Trophoblast cell (in vitro differentiated cells and primary cell): ENCODE measurements at regions not wholly inside any gene's neighbourhood (a gene's known extent, or its start where the extent isn't known, plus 50 kb on each side); places are given as distances from the start of the nearest gene placed in this dataset.

ENCODE experiments used
- DNase-seq, 2 donors: peaks; one replicate each; pipeline ENCODE4 v3.0.0-alpha.2; 2016
- H2AFZ ChIP-seq: 2 replicates; pipeline ENCODE4 v1.6.1; 2013; ENCODE audit warnings: low read length, moderate library complexity, mild to moderate bottlenecking; ENCODE audit not compliant: insufficient read depth, poor library complexity
- H2AK5ac ChIP-seq: 2 replicates; pipeline ENCODE4 v1.6.1; 2013; ENCODE audit warnings: mild to moderate bottlenecking, low read length
- H2BK120ac ChIP-seq: 2 replicates; pipeline ENCODE4 v1.6.1; 2013; ENCODE audit warnings: low read length, mild to moderate bottlenecking, moderate library complexity; ENCODE audit not compliant: insufficient read depth, poor library complexity
- H2BK12ac ChIP-seq: 2 replicates; pipeline ENCODE4 v1.6.1; 2013; ENCODE audit warnings: mild to moderate bottlenecking, low read length, moderate library complexity
- H2BK5ac ChIP-seq: 2 replicates; pipeline ENCODE4 v1.6.1; 2013; ENCODE audit warnings: low read length, low read depth, moderate library complexity, mild to moderate bottlenecking; ENCODE audit not compliant: poor library complexity
- H3K14ac ChIP-seq: 2 replicates; pipeline ENCODE4 v1.6.1; 2013; ENCODE audit warnings: mild to moderate bottlenecking, low read length
- H3K18ac ChIP-seq: 2 replicates; pipeline ENCODE4 v1.6.1; 2013; ENCODE audit warnings: mild to moderate bottlenecking, low read length
- H3K23ac ChIP-seq: 2 replicates; pipeline ENCODE4 v1.6.1; 2013; ENCODE audit warnings: low read length
- H3K27ac ChIP-seq: 2 replicates; pipeline ENCODE4 v1.5.1; 2013; ENCODE audit warnings: low read depth, mild to moderate bottlenecking, inconsistent platforms, low read length, moderate library complexity
- H3K27me3 ChIP-seq: 2 replicates; pipeline ENCODE4 v1.6.1; 2013; ENCODE audit warnings: inconsistent platforms, mild to moderate bottlenecking, low read length, moderate library complexity; ENCODE audit not compliant: insufficient read depth
- H3K36me3 ChIP-seq, 2 experiments: 1 replicate in 1 of 2; 2 replicates in 1 of 2; pipeline ENCODE4 v1.6.1; 2013; ENCODE audit warnings: low read length in 2 of 2, mild to moderate bottlenecking in 2 of 2, moderate library complexity in 1 of 2; ENCODE audit not compliant: insufficient read depth in 2 of 2, control insufficient read depth in 1 of 2
- H3K4ac ChIP-seq: 2 replicates; pipeline ENCODE4 v1.6.1; 2013; ENCODE audit warnings: low read depth, mild to moderate bottlenecking, low read length, moderate library complexity
- H3K4me1 ChIP-seq, 2 experiments: 1 replicate in 1 of 2; 2 replicates in 1 of 2; pipeline ENCODE4 v1.6.1; 2013; ENCODE audit warnings: low read length in 2 of 2, mild to moderate bottlenecking in 2 of 2, moderate library complexity in 1 of 2; ENCODE audit not compliant: insufficient read depth in 2 of 2, control insufficient read depth in 1 of 2
- H3K4me2 ChIP-seq: 2 replicates; pipeline ENCODE4 v1.6.1; 2013; ENCODE audit warnings: inconsistent platforms, mild to moderate bottlenecking, low read length, moderate library complexity
- H3K4me3 ChIP-seq: 2 replicates; pipeline ENCODE4 v1.5.1; 2013; ENCODE audit warnings: mild to moderate bottlenecking, low read depth, low read length, inconsistent platforms
- H3K79me1 ChIP-seq: one replicate; pipeline ENCODE4 v1.6.1; 2013; ENCODE audit warnings: low read length
- H3K79me2 ChIP-seq: 2 replicates; pipeline ENCODE4 v1.6.1; 2013; ENCODE audit warnings: low read length, mild to moderate bottlenecking; ENCODE audit not compliant: control insufficient read depth, insufficient read depth, poor library complexity
- H3K9ac ChIP-seq: 2 replicates; pipeline ENCODE4 v1.6.1; 2013; ENCODE audit warnings: mild to moderate bottlenecking, low read length
- H3K9me3 ChIP-seq: 2 replicates; pipeline ENCODE4 v1.6.1; 2013; ENCODE audit warnings: low read depth, mild to moderate bottlenecking, control low read depth, inconsistent platforms, low read length; ENCODE audit not compliant: insufficient read depth
- H4K12ac ChIP-seq: 2 replicates; pipeline ENCODE4 v1.6.1; 2013; ENCODE audit warnings: low read depth, mild to moderate bottlenecking, low read length, moderate library complexity
- H4K8ac ChIP-seq: 2 replicates; pipeline ENCODE4 v1.6.1; 2013; ENCODE audit warnings: low read depth, mild to moderate bottlenecking, low read length, moderate library complexity
- H4K91ac ChIP-seq: one replicate; pipeline ENCODE4 v1.6.1; 2013; ENCODE audit warnings: low read depth, mild to moderate bottlenecking, low read length, moderate library complexity
- WGBS: extraction: QIAGEN DNeasy Blood & Tissue Kit; methylation state at CpG from one replicate; pipeline ENCODE4 v1.1.7; 2013; ENCODE audit warnings: missing lambda C conversion rate; ENCODE audit not compliant: insufficient read length, insufficient coverage; ENCODE audit errors: extremely low coverage; 5-methylcytosine and 5-hydroxymethylcytosine counted together

- no peak overlapping the region for H2AFZ ChIP-seq
Measured at GRCh38 chr1:95383111-95383510, 149.1 kb downstream of the RWDD3 start.

DNA sequence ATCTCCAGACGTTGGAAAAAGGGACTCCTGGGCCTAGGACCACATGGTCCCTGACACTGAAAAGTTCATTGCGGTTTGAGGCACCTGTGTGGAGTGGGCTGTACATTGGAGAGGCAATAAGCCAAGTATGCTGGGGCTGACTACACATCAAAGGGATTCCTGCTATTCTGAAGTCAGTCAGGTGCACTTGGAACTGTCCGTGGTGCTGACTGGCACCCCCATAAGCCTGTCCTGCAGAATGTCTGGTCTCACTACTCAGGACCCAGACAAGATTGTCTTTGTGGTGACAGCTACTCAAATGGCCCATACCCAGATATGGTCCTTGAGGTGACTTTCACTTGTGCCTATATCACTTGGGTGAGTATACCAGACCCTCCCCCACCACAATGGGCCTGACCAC is 150.6 kb downstream of the RWDD3 start:
- no peak overlapping the region for H3K27ac ChIP-seq
- H4K8ac ChIP-seq: no peak overlapping the region
- no peak overlapping the region for H4K12ac ChIP-seq
- H3K27me3 ChIP-seq: no peaks in the 10 kb centered on the region
- no peak overlapping the region for H2BK5ac ChIP-seq
- no peak overlapping the region for H4K91ac ChIP-seq
- H3K79me1 ChIP-seq: no peaks in the 10 kb centered on the region
- no peaks in the 10 kb centered on the region for H3K36me3 ChIP-seq
- H3K4ac ChIP-seq: no peak overlapping the region
- no peak overlapping the region for H2AFZ ChIP-seq
- no peak overlapping the region for H2BK12ac ChIP-seq
- no peak for DNase-seq
- H3K9ac ChIP-seq: no peak overlapping the region
- no peak overlapping the region for H3K18ac ChIP-seq
- H3K23ac ChIP-seq: no peak overlapping the region
- H2BK120ac ChIP-seq: no peak overlapping the region
- H2AK5ac ChIP-seq: no peak overlapping the region
- no peaks in the 10 kb centered on the region for H3K79me2 ChIP-seq
- no peak overlapping the region for H3K4me3 ChIP-seq
- H3K14ac ChIP-seq: no peak overlapping the region
- no CpG with 5 or more reads among the region's 3 CpGs for WGBS
- H3K4me2 ChIP-seq: no peak overlapping the region
- no peaks in the 10 kb centered on the region for H3K9me3 ChIP-seq
- H3K4me1 ChIP-seq: no peaks in the 10 kb centered on the region

More at GRCh38 chr1:95383111-95383510, 149.1 kb downstream of the RWDD3 start:
- Histone ChIP-seq H4K91ac (no peak overlapping the region), H3K4me3 (no peak overlapping the region), H2BK5ac (no peak overlapping the region), H4K12ac (no peak overlapping the region), H3K36me3 (no peaks in the 10 kb centered on the region), H3K79me1 (no peaks in the 10 kb centered on the region), H3K27me3 (no peaks in the 10 kb centered on the region), H2AK5ac (no peak overlapping the region), H3K4me2 (no peak overlapping the region), H3K79me2 (no peaks in the 10 kb centered on the region), H3K18ac (no peak overlapping the region), H2BK12ac (no peak overlapping the region), H3K9ac (no peak overlapping the region), H3K23ac (no peak overlapping the region), H2BK120ac (no peak overlapping the region), H3K27ac (no peak overlapping the region), H4K8ac (no peak overlapping the region), H3K4ac (no peak overlapping the region), H3K4me1 (no peaks in the 10 kb centered on the region), H3K9me3 (no peaks in the 10 kb centered on the region), H3K14ac (no peak overlapping the region)
- no peak for DNase-seq
- no CpG with 5 or more reads among the region's 5 CpGs for WGBS

GRCh38 chr1:95386371-95386770 is 152.4 kb downstream of the RWDD3 start:
- Histone ChIP-seq H3K27me3 (no peaks in the 10 kb centered on the region), H3K36me3 (no peaks in the 10 kb centered on the region)

GRCh38 chr1:95386915-95387314 is 152.9 kb downstream of the RWDD3 start:
- no peak overlapping the region for H2BK12ac ChIP-seq
- no peak overlapping the region for H3K18ac ChIP-seq
- DNase-seq: no peak
- no peaks in the 10 kb centered on the region for H3K27me3 ChIP-seq
- no peaks in the 10 kb centered on the region for H3K36me3 ChIP-seq
- H3K9ac ChIP-seq: no peak overlapping the region
- WGBS: no CpG with 5 or more reads among the region's 5 CpGs
- H4K12ac ChIP-seq: no peak overlapping the region
- no peak overlapping the region for H2BK120ac ChIP-seq
- H3K4me1 ChIP-seq: no peaks in the 10 kb centered on the region
- no peaks in the 10 kb centered on the region for H3K9me3 ChIP-seq
- H2BK5ac ChIP-seq: no peak overlapping the region
- H4K91ac ChIP-seq: no peak overlapping the region
- no peak overlapping the region for H3K23ac ChIP-seq
- H3K27ac ChIP-seq: no peak overlapping the region
- H3K4me3 ChIP-seq: no peak overlapping the region
- H3K79me1 ChIP-seq: no peaks in the 10 kb centered on the region
- no peak overlapping the region for H2AK5ac ChIP-seq
- no peak overlapping the region for H3K14ac ChIP-seq
- no peak overlapping the region for H4K8ac ChIP-seq
- H3K79me2 ChIP-seq: no peaks in the 10 kb centered on the region
- H3K4ac ChIP-seq: no peak overlapping the region
- no peak overlapping the region for H3K4me2 ChIP-seq
- no peak overlapping the region for H2AFZ ChIP-seq

More at GRCh38 chr1:95386371-95386770, 152.4 kb downstream of the RWDD3 start:
- Histone ChIP-seq H2BK5ac (no peak overlapping the region), H4K91ac (no peak overlapping the region), H4K12ac (no peak overlapping the region), H4K8ac (no peak overlapping the region), H3K4me3 (no peak overlapping the region), H3K79me1 (no peaks in the 10 kb centered on the region), H3K14ac (no peak overlapping the region), H3K9ac (no peak overlapping the region), H3K4me2 (no peak overlapping the region), H2BK120ac (no peak overlapping the region), H3K4ac (no peak overlapping the region), H2AFZ (no peak overlapping the region), H3K23ac (no peak overlapping the region), H2AK5ac (no peak overlapping the region), H3K27ac (no peak overlapping the region), H3K4me1 (no peaks in the 10 kb centered on the region), H2BK12ac (no peak overlapping the region), H3K9me3 (no peaks in the 10 kb centered on the region), H3K18ac (no peak overlapping the region), H3K79me2 (no peaks in the 10 kb centered on the region)
- no CpG with 5 or more reads among the region's 1 CpG for WGBS
- no peak for DNase-seq
